ENCODE measurements at regions not wholly inside any gene's neighbourhood (a gene's known extent, or its start where the extent isn't known, plus 50 kb on each side); places are given as distances from the start of the nearest gene placed in this dataset.
A peak's percentile ranks its signal among the peaks of the same experiment; 100 is the strongest.

DNA sequence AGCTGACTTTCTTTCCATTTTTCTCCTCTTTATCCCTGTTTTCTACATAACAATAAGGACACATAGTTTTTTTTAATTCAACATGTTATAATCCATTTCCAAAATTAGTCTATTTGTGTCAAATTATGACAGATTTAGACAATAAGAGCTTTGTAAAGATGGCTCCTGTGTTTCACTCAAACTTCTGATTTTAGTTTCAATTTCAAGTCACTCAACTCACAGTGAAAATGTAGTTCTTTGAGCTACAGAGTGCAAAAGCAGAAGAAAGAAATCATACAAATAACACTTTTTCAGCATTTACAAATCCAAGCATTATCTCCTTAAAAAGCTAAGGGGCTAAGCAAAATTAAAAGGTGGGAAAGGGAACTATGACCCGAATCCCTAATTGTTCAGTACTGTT, 340.7 kb upstream of the TRIB2 start:
- Mint-ChIP-seq H3K9me3 (peaks cover 1% of the 10 kb centered on the region), H3K4me3 (no peak overlapping the region), H3K4me1 (peaks cover 6% of the 10 kb centered on the region), H3K36me3 (no peaks in the 10 kb centered on the region), H3K27ac (no peak overlapping the region), H3K27me3 (no peaks in the 10 kb centered on the region)
- DNase-seq, result no peak

DNA sequence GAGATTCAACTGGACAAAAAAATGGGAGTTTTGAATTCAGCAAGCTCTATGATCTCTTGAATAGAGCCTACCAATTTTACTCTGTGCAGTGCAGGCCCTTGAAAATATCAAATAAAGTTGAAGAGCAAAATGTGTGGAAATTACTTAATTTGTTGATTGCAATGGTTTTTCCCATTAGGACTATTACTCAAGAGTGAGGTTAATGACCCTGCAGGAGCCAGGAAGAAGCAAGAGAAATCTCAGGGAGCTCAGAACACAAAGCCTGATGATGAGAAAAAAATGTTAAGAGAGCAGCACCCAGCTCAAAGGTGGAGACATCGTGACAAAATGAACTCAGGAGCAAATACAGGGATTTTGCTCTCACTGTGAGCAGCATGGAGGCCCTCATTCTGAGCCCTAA, 337.6 kb upstream of the TRIB2 start:
- no peak overlapping the region for H3K27ac Mint-ChIP-seq

DNA sequence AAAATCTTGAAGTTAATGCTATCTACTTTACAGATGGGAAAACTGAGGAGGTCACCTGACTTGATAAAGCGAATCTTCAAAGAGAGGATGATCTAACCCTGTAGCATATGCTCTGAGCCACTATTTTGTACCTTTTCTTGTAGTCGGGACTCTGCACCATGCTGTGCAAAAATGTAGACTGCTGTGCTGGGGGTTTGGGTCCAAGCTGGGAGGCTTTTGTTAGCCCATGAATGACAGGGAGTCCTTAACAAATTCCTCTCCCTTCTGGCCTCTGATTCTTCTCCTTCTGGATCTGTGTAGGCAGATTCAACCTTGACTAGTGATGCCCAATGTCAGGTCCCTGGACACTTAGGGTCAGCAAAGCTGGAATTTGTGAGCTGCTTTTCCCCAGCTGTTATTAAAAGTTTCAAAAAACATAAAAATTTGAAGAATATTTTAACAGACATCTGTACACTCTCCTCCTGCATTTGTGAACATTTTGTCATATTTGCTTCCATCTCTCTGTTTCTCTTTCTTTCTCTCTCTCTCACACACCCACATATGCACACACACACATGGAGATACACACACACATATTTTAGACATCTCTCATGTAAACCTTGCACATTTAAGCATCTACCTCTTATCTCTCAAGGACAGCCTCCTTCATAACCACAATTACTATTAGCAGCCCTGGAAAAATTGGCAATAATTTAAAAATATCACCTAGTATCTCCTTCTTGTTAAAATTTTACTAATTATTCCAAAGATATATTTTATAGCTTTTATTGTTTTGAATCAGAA, 335.0 kb upstream of the TRIB2 start:
- Mint-ChIP-seq H3K4me1 (no peaks in the 10 kb centered on the region), H3K9me3 (peaks cover 3% of the 10 kb centered on the region), H3K36me3 (no peaks in the 10 kb centered on the region), H3K27me3 (no peaks in the 10 kb centered on the region), H3K4me3 (no peak overlapping the region), H3K27ac (no peak overlapping the region)
- no peak for DNase-seq

More for the DNA sequence above, 337.6 kb upstream of the TRIB2 start:
- Mint-ChIP-seq H3K27me3 (no peaks in the 10 kb centered on the region), H3K36me3 (no peaks in the 10 kb centered on the region), H3K4me3 (no peak overlapping the region), H3K9me3 (peaks cover 1% of the 10 kb centered on the region), H3K4me1 (peaks cover 6% of the 10 kb centered on the region)
- DNase-seq, result no peak

DNA sequence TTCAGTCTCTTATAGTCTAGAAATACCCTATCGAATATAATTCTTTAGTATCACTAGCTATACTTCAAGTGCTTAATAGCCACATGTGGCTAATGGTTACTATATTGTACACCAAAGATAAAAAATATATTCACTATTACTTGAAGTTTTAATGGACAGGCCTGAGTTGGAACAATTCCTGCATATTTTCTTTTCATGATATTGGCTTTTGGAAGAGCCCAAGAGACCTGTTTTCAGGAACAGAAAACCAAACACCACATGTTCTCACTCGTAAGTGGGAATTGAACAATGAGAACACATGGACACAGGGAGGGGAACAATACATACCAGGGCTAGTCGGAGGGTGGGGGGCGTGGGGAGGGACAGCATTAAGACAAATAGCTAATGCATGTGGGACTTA, 334.4 kb upstream of the TRIB2 start:
- Mint-ChIP-seq H3K9me3 (peaks cover 3% of the 10 kb centered on the region), H3K27me3 (no peaks in the 10 kb centered on the region), H3K36me3 (no peaks in the 10 kb centered on the region), H3K27ac (no peak overlapping the region), H3K4me1 (no peaks in the 10 kb centered on the region), H3K4me3 (no peak overlapping the region)
- no peak for DNase-seq

DNA sequence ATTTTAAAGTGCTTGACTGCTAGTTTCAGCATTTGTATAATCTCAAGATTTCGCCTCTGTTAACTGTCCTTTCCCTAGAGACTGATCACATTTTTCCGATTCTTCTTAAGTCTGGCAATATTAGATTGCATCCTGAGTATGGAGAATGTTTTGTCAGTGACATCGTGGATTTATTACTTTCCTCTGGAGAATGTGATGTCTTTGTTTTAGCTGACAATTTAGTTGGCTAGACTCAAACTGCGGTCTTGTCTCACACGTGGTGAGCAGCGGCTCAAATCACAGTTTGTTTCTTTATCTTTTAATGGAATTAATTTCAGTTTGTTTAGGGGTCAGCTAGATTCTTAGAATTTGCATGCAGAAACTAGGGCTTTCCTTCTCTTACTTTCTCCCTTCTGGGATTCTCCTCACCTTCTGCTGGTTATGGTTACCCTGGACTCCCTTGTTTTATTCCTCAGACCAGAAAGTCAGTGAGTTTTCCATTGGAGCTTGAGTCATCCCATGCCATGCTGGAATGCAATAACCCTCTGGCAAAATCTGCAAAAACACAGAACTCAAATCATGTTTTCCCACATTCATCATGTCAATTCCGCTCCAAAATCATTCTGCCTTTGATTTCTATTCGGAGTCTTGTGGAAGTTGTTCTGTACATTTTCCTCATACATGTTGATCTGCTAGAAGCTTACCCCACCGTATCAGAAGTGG, 327.2 kb upstream of the TRIB2 start:
- Mint-ChIP-seq H3K9me3 (peaks cover 2% of the 10 kb centered on the region), H3K27me3 (no peaks in the 10 kb centered on the region), H3K4me3 (no peak overlapping the region), H3K4me1 (no peaks in the 10 kb centered on the region), H3K36me3 (no peaks in the 10 kb centered on the region), H3K27ac (no peak overlapping the region)
- no peak for DNase-seq

DNA sequence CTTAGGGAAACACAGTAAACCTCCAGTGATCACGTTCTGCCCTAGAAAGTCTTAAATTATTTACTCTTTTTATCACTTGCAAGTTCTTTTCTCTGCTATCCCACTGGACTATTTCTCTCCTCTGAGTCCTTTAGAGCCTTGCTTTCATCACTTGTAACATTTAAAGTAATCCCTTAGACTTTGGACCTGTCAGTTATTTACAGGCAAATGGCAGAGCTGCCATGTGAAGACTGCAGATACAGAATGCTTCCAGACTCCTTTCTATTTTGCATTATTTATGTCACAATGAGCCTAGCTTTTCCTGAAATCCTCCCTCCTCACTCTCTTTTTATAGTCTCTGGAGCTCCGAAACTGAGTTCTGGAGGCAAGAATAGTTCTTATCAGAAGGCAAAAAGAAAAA, 325.6 kb upstream of the TRIB2 start:
- Mint-ChIP-seq H3K4me3 (no peak overlapping the region), H3K27ac (no peak overlapping the region), H3K36me3 (no peaks in the 10 kb centered on the region), H3K27me3 (no peaks in the 10 kb centered on the region), H3K9me3 (peaks cover 2% of the 10 kb centered on the region), H3K4me1 (peaks cover 5% of the 10 kb centered on the region)
- no peak for DNase-seq

DNA sequence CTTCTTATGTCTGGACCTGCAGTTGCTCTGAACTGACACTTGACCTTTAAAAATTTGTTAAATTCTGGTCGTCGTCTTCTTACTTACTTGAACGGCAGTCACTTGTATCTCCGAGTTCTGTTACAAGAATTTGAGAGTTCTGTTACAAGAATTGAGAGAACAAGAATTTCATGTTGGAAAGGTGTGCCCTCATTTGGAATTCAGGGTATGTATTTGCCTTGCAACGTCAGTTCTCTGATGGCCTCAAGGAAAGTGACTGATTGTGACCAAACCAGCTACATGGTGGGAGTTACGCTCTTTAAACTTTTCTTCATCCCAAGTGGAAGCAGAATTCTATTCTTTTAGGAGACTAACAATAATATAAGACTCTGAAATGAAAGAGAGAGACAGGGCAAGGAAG, 320.0 kb upstream of the TRIB2 start:
- no peaks in the 10 kb centered on the region for H3K27me3 Mint-ChIP-seq
- DNase-seq, result no peak
- no peak overlapping the region for H3K27ac Mint-ChIP-seq
- no peak overlapping the region for H3K4me3 Mint-ChIP-seq
- H3K9me3 Mint-ChIP-seq, result no peaks in the 10 kb centered on the region
- H3K36me3 Mint-ChIP-seq, result no peaks in the 10 kb centered on the region
- H3K4me1 Mint-ChIP-seq, result peaks cover 5% of the 10 kb centered on the region

DNA sequence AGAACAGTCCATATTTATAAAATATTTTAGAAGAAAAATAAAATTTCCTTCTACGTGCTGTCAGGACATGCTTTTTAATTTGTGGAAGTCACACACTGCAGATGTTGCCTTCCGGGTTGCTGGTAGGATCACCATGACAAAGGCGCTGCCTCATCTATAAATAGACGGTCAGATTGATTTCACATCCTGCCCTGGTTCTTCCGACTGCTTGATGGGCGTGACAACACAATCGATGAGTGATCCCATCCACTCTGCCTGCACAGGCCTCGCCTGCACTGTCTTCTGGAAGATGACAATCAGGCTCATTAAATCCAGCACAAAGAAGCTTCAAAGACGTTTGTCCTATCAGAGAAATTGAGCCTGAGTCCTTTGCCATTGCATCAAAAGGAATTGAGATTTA, 318.9 kb upstream of the TRIB2 start:
- peaks cover 5% of the 10 kb centered on the region for H3K4me1 Mint-ChIP-seq
- H3K9me3 Mint-ChIP-seq, result peaks cover 4% of the 10 kb centered on the region
- no peaks in the 10 kb centered on the region for H3K27me3 Mint-ChIP-seq
- H3K4me3 Mint-ChIP-seq, result no peak overlapping the region
- DNase-seq, result no peak
- H3K36me3 Mint-ChIP-seq, result no peaks in the 10 kb centered on the region
- H3K27ac Mint-ChIP-seq, result no peak overlapping the region

DNA sequence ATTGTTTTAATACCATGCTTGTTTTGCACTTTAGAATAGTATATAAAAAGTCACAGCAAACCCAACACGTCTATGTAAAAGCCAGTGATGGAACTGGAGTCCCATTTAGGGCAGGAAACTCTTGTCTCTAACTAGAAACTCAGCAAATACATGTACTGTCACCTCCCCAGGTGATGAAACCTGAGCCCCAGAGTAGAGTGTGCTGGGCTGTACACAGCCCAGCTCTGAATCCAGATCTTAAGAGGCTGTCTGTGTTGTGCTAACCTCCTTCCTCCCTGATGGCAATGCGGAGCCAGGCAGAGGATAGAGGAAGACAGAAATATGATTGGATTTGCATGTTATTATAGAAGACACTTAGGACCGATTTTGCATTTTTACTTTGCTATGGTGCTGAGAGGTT, 317.5 kb upstream of the TRIB2 start:
- DNase-seq, result no peak
- Mint-ChIP-seq H3K9me3 (peaks cover 8% of the 10 kb centered on the region), H3K4me1 (peaks cover 5% of the 10 kb centered on the region), H3K27me3 (no peaks in the 10 kb centered on the region), H3K27ac (no peak overlapping the region), H3K4me3 (no peak overlapping the region), H3K36me3 (no peaks in the 10 kb centered on the region)

DNA sequence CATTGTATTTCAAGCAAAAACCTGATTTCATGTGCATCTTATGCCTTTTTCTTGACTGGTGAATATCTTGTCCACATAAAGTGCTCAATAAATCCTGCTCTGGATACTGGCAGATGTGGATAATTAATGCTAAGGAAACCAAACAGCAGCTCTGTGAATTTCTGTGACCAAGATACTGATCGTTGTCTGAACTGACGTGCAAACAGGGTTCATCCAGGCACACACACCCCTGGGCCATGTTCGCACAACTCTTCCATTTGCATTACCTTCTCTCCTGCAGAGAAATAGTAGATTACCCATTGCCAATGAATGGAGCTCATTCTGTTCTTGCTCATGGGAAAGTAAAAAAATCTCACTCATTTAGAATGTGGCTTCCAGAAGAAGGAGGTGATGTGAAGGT, 316.2 kb upstream of the TRIB2 start:
- no peaks in the 10 kb centered on the region for H3K4me1 Mint-ChIP-seq
- H3K4me3 Mint-ChIP-seq, result no peak overlapping the region
- H3K9me3 Mint-ChIP-seq, result peaks cover 8% of the 10 kb centered on the region
- DNase-seq, result no peak
- H3K36me3 Mint-ChIP-seq, result no peaks in the 10 kb centered on the region
- no peak overlapping the region for H3K27ac Mint-ChIP-seq
- H3K27me3 Mint-ChIP-seq, result no peaks in the 10 kb centered on the region

DNA sequence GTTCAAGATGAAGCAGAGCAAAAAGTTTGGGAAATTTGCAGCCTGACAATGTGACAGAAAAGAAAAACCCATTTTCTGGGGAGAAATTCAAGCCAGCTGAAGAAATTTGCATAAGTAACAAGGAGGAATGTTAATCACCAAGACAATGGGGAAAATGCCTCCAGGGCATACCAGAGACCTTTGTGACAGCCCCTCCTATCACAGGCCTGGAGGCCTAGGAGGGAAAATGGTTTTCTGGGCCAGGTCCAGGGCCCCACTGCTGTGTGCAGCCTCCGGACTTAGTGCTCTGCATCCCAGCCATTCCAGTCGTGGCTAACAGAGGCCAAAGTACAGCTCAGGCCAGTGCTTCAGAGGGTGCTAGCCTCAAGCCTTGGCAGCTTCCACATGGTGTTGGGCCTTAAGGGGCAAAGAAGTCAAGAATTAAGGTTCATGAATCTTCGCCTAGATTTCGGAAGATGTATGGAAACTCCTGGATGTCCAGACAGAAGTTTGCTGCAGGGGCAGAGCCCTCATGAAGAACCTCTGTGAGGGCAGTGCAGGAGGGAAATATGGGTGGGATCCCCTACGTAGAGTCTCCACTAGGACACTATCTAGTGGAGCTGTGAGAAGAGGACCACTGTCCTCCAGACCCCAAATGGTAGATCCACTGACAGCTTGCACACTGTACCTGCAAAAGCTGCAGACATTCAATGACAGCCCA, 314.1 kb upstream of the TRIB2 start:
- Mint-ChIP-seq H3K27me3 (no peaks in the 10 kb centered on the region), H3K4me3 (no peak overlapping the region), H3K9me3 (peaks cover 8% of the 10 kb centered on the region), H3K36me3 (no peaks in the 10 kb centered on the region), H3K27ac (no peak overlapping the region), H3K4me1 (no peaks in the 10 kb centered on the region)
- DNase-seq, result no peak

DNA sequence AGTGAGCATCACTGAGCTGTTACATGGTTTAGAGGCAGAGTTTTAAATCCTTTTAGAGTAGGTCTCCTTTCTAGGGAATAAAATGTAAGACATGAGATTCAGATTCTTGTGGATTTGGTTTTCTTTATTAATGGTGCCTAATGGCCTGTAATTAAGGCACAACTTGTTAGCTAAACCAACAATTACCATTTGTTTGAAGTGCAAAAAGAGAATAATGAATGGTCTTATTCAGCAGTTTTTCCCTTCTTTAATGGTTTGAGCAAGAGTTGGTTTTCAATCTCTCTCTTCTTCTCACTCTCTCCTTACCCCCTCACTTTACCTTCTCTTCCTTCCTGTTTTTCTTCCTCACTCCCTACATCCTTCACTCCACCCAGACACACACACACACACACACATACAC, 312.2 kb upstream of the TRIB2 start:
- no peak for DNase-seq
- H3K4me1 Mint-ChIP-seq, result no peaks in the 10 kb centered on the region
- H3K9me3 Mint-ChIP-seq, result peaks cover 8% of the 10 kb centered on the region
- no peak overlapping the region for H3K27ac Mint-ChIP-seq
- H3K4me3 Mint-ChIP-seq, result no peak overlapping the region
- no peaks in the 10 kb centered on the region for H3K27me3 Mint-ChIP-seq
- no peaks in the 10 kb centered on the region for H3K36me3 Mint-ChIP-seq

DNA sequence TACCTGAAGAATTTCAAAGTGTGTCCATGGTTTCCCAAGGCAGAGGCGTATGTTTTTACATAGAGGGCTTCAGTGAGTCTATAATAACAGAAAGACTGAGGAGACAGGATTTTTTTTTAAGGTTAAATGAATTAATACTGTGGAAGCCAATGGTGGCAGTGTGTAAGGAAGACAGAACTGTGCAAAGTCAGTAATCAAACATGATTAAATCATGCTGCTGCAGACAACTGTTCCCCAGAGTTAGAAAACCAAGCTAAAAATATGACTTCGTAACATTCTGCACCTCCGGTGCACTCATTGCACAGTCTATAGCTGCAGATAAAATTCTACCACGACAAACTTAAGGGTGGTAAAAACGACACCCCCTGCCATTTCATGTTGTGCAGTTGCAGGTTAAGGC, 309.6 kb upstream of the TRIB2 start:
- no peak overlapping the region for H3K4me3 Mint-ChIP-seq
- H3K4me1 Mint-ChIP-seq, result no peaks in the 10 kb centered on the region
- H3K36me3 Mint-ChIP-seq, result peaks cover 4% of the 10 kb centered on the region
- H3K27me3 Mint-ChIP-seq, result no peaks in the 10 kb centered on the region
- no peak for DNase-seq
- peaks cover 10% of the 10 kb centered on the region for H3K9me3 Mint-ChIP-seq
- no peak overlapping the region for H3K27ac Mint-ChIP-seq

DNA sequence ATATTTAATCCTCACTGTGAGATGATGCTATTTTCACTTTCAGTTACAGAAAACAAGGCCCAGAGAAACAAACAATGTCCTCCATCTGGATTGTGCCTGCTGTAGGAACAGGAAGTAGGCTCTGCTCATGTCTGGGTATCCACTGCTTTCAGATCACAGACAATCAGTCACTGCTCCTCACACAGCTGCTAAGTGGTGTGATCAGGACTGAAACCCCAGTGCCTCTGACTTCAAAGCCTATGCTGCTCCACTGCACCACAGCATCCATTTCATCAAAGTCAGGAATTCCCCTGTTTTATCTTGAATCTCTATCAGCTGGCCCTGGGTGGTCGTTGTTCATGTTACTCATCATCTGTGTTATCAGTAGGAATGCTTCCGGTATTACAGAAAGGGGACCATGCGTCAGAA, 303.8 kb upstream of the TRIB2 start:
- Mint-ChIP-seq H3K36me3 (peaks cover 4% of the 10 kb centered on the region), H3K27ac (peak overlapping the region; percentile 57), H3K27me3 (no peaks in the 10 kb centered on the region), H3K9me3 (peaks cover 3% of the 10 kb centered on the region), H3K4me1 (peaks cover 31% of the 10 kb centered on the region), H3K4me3 (peak overlapping the region; percentile 40)
- peak; percentile 63 for DNase-seq

DNA sequence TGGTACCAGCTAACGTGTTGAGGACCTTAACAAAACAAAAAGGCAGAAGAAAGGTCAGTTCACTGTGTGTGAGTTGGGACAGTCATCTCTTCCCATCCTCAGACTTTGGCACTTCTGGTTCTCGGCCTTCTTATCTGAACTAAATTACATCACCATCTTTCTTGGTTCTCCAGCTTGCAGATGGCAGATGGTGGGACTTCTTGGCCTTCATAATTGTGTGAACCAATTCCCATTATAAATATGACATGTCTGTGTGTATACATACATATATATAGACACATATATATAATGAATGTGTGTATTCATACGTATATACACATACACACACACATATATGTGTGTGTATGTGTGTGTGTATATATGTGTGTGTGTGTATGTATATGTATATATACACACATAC, 301.2 kb upstream of the TRIB2 start:
- DNase-seq, result no peak
- Mint-ChIP-seq H3K9me3 (peaks cover 3% of the 10 kb centered on the region), H3K4me3 (no peak overlapping the region), H3K36me3 (peaks cover 4% of the 10 kb centered on the region), H3K27me3 (no peaks in the 10 kb centered on the region), H3K27ac (no peak overlapping the region), H3K4me1 (peaks cover 31% of the 10 kb centered on the region)

All from activated naive CD8-positive, alpha-beta T cell treated with anti-CD3 and anti-CD28 coated beads for 36 hours (primary cell).